ENCODE measurements at regions not wholly inside any gene's neighbourhood (a gene's known extent, or its start where the extent isn't known, plus 50 kb on each side); places are given as distances from the start of the nearest gene placed in this dataset.
A peak's percentile ranks its signal among the peaks of the same experiment; 100 is the strongest.

DNA sequence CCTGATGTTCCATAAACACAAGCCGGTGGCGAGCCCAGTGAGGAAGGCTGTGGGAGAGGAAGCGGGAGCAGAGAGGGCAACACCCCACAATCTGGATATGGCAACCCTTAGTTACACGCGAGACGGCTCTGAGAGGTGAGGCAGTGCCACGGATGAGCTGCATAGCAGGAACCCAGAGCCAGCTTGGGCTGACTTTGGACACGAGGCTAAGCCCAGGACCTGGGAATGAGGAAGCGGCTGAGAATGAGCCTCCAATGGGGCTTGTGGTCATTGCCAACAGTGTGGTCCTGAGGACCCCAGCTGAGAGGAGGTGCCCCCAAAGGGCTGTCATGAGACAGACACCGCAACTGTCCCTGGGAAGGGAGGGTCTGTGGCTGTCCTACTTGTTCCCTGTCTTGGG lies 160.0 kb upstream of the SMIM23 start:
- no peak for DNase-seq

DNA sequence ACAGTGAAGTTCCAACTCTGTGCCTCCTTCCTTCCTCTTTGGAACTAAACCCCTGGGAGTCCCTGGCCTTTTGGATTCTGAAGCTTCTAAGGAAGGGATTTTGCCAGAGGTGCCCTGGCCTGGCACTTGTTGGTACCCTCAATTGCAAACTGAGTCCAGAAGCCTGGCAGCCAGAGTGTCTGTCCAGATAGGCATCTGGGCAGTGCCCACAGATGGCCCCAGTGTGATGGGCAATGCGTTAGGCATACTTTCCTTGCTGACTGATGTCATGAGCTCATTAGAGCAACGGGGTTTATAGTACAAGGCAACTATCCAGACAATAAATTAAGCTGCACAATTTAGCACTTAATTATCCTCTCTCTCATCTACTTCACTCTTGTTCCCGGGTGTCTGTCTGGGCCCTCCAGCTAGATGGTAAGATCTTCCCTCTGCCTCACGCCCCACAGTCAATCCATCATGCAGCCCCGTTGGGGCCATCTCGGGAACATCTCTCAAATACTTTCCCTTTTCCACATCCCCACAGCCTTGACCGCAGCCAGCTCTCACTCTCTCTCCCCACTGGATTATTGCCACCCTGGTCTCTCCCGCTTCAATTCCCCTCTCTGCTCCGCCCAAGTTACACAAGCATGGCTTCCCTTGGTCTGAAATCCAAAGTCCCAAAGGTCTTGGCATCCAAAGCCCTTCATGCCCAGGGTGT lies 157.5 kb upstream of the SMIM23 start:
- DNase-seq = no peak

DNA sequence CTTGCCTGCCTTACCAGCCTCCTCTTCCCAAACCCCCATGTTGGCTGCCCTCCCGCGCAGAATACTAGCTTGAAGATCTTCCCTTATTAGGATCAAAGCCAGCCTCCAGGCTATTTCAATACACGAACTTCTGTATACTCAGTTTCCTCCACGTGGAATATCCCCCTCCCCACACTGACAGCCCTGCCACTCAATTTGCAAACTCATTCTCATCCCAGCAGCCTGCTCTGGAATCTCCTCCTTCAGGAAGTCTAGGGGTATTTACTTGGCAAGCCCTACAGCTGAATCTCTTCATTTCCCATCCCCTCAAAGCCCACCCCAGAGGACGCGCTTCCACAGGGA lies 157.0 kb upstream of the SMIM23 start:
- no peak for DNase-seq

DNA sequence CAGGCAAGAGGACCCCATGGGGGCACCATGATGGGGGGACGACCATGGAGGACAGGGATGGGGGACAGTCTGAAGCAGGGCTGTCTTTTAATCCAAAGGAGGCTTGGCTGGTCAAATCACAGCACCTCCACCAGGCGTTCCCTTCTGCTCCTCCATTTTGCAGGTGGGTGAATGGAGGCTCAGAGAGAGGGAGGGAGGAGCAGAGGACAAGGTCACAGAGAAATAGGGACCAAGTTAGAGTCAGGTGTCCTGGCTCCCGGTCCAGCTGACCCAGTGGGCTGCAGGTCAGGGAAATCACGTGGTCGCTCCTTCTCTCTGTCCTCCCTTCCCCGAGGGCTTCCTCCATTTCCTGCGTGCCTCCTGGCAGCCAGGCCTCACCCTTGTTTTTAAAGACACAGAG lies 156.4 kb upstream of the SMIM23 start:
- DNase-seq = no peak

DNA sequence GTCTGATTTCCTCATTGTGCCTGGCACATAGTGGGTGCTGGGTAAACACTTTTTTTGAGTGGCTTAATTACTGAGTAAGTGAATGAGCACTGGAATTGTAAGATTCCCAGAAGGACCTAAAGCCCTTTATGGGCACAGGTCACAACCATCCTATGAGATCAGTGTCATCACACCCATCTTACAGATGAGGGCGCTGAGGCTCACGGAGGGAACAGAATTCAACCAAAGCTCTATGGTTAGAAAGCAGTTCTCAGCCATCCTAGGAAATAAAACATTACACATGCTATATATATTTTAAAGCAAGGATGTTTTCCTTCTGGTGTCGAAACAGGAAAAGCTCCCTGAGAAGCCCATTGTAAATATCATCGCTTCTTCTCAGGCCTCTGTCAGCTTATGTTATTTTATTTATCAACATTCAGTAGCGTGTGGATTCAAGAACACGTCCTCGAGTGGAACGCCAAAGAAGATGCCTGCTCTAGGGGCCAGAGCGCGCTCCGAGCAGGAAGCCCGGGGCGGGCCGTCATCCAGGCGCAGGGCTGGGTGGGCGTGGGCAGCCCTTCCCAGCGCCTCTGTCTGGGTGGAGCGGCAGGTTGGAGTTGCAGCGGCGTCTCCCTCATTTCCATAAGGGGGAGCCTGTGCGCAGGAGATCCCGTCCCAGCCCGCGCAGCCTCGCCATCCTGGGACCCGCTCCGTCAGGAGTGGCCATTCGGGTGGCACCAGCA lies 155.8 kb upstream of the SMIM23 start:
- peak in 8 of 58 donors; percentile 4 to 30 (median 18) for DNase-seq

DNA sequence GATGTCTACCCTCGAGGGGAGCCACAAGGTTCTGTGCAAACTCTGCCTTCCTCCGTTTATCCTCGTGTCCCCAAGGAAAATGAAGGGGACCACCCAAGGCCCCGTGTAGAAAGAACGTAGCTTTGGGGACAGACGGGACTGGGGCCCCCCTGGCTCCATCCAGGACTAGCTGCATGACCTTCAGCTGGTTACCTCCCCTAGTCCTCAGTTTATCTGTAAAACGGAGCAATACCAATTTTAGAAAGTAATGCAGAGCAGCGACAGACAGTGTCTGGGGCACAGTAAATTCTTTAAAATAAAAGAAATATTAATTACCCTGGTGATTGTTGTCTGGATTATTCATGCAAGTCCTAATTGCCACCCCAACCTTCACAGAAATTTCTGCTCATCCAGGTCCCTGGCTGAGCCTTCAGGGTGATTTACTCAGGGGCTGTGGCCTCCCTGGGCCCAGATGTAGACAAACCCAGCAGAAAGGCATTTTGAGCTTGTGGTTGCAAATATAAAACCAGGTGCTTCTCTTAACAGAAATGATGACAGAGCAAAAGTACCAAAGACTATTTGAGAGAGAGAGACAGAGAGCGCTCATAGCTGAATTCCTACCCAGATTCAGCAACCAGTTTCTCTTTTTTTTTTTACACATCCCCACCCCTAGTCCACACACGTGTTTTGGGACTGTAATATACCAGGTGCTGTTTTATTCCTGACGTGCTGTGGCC lies 155.1 kb upstream of the SMIM23 start:
- no peak for DNase-seq

DNA sequence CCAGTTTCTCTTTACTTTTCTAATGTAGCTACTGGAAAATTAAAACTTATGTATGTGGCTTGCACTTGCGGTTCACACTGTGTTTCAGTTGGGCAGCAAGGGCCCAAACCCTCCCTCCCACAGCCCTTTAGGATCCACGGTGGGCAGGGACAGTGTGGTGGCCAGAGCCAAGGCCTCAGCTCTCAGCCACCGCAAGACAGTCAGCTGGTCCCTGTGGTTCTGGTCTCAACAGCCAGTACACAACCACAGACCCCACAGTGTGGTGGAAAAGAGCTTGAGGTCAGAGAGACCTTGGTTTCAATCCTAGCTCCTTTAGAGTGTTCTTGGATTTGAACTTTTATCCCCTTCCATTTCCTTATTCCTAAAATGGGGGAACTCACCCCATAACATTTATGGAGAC lies 153.0 kb upstream of the SMIM23 start:
- no peak for DNase-seq

DNA sequence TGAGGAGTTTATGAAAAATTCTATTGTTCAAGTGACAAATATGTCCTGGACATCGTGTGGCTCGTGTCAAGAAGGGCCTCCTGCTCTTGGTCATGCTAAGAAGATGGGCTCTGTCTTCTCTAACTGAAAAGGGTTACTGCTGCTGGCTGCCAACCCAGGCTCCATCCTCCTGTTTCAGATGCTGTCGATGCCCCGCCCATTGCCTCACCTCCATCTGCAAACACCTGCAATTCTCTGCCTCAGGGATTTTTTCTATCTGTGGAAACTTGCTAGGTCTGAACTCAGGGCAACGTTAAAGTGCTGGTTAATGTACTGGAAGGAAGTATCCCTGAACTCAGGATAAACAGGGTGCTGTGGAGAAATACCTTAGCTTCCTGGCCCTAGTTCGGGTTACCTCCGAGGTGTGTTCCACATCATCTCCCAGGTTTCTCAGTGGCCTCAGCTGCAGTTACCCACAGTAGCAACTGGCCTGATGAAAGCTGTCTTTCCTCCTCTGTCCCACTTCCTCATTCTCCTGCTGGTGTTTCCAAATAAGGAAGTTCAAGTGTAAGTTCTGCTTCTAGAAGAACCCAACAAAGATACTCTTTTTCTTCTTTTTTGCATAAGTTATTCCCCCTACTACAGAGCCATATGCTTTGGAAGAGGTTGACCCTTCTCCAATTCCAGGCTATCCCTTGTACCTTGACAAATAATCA lies 151.7 kb upstream of the SMIM23 start:
- no peak for DNase-seq

DNA sequence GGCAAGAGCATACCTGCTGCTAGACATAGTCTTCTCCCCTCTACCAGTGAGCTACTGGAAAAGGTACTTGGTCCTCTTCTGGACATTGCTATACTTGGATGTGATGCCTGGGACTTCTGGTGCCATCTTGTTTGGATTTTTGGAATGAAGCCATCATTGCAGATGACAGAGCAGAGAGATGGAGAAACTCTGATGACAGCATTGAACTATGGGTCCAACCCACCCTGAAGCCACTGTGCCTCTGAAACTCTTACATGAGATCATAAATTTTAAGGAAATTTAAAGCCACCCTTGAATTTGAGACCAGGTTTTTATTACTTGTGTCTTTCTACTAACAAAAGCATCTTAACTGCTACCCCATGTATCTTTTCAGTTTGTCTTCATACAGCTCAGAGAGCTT lies 151.1 kb upstream of the SMIM23 start:
- DNase-seq = no peak

DNA sequence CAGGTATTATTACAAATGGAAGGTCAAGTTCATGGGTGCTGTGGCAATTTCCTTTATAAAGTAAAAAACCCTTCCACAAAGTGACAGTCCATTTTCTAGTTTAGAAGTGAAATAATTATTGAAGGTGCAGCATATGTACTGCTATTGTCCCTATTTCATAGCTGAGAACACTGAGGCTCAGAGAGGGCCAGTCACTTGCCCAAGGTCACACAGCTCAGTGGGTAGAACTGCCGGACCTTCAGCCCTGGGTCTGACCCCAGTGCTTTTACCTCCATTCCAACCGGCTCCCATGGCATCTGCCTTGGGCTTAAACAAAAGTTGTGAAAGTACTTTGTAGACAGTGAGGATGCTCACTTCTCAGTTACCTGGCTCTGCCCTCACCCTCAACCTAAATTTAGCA lies 150.6 kb upstream of the SMIM23 start:
- no peak for DNase-seq

DNA sequence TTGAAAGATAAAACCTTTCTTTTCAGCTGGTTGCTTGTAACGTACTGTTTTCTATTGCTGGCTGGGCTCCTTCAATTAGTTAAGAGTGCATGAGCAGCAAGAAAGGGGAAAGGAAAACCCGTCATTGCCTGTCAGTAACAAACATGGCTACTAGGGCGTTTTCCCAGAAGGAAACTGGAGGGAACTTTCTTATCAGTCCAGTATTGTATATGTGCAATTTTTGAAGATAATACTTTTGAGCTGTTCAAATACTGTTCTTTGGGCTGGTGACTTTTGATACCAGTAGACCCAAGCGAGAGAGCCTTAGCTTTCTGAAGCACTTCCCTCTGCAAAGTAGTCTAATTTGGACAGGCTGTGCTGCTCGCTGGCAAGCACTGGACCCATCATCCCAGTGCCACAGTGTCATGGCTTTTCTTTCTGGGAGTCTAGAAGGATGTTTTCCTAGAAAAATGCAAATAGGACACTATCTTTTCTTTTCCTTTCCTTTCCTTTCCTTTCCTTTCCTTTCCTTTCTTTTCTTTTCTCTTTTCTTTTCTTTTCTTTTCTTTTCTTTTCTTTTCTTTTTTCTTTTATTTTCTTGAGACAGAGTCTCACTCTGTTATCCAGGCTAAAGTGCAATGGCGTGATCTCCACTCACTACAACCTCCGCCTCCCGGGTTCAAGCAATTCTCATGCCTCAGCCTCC lies 149.9 kb upstream of the SMIM23 start:
- DNase-seq = no peak

DNA sequence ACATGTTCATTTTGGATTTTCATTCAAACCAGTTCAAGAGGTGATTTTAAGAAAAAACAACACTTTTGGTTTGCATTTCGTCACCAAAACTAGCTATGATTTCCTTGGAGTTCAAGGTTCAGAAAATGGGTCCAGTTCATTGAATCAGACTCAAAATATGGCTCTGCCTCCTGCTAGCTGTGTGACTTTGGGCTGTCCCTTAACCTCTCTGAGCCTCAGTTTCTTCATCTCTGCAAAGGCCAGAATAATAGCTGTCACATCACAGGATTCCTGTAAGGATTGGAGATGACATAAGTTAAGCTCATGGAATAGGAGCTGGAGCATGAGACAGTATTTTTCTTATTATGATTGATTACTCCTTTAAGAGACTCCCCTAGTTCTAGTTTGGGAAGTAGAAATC lies 147.8 kb upstream of the SMIM23 start:
- DNase-seq = no peak

DNA sequence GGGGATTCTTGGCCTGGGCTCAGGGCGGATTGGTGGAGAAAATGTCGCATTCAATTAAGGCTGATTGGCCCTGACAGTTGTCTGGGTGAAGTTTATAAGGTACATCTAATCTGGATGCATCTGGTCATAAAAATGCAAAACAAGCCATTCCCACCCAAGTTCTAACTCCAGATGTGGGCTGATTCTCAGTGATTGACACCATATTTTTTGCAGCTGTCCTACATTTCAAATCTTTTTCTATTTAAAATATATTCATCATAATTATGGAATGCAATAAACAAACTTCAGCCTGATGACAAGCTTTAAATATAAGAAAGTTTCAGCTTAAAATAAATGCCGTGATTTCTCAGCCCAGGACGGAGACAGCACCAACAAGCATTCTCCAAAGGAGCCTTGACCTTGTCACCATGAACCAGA lies 146.4 kb upstream of the SMIM23 start:
- DNase-seq = no peak

DNA sequence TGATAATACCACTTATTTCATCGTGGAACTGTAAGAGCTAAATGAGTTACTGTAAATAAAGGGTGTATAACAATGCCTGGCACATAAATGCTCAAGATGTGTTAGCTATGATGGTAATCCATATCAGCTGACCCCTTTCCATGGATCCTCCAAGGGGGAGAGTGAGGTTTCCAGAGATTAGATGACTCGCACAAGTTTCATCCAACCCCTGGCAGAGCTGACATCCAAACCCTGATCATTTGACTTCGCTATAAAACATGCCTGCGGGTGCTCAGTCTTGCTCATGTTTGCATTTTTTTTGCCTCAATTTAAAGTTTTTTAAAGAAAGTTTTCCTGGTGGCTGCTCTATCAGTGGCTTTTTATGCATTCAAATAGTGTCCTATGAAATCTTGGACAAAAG lies 145.7 kb upstream of the SMIM23 start:
- no peak for DNase-seq

DNA sequence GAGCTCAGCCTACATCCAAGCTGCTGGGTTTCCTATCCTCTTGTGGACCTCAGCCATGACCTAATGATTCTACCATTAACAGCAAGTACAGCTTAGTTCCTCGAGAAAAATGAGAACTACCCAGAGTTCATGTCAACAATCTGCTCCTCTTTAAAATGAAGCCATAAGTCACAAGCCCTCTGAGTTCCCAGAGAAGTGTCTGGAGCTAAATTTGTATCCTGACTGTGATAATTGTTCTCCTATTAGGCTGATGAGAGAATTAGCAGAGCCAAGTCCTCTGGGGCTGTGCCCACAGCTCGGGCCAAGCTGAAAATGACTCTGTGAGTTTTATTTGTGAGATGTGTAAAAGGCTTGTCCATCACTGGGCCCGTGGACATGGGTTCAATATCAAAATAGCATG lies 145.1 kb upstream of the SMIM23 start:
- DNase-seq = no peak

DNA sequence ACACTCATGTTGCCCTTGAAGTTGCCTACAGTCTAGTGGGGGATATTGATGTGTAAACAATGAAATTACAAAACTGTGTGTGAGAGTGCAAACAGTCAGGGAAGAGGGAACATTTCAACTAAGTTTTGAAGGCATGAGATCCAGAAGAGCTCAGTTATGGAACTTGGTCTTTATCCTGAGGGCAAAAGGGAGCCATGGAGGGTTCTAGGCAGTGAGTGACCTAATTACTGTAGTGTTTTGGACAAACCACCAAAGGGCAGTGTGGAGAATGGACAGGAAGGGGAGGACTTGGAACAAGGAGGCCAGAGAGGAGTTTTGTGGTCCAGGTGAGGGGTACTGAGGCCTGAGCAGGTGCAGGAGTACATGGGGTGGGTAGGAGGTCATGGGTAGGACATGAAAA lies 143.7 kb upstream of the SMIM23 start:
- DNase-seq = no peak

DNA sequence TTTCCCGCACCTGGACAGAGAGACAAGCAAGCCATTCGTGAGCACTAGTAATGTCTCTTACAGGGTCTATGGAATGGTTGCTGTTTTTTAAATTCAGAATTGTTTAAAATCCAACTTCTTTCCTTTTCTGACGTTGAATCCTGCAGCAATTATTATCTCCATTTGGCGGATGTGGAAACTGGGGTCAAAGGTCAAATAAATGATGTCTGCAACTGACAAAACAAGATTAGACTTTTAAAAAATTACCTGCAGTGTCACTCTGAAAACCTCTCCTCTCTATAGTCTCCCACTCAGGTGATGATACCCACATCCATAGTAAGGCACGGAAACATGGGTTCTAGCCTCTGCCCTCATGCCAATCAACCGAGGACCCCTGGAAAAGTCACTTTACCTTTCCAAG lies 142.7 kb upstream of the SMIM23 start:
- DNase-seq = no peak

DNA sequence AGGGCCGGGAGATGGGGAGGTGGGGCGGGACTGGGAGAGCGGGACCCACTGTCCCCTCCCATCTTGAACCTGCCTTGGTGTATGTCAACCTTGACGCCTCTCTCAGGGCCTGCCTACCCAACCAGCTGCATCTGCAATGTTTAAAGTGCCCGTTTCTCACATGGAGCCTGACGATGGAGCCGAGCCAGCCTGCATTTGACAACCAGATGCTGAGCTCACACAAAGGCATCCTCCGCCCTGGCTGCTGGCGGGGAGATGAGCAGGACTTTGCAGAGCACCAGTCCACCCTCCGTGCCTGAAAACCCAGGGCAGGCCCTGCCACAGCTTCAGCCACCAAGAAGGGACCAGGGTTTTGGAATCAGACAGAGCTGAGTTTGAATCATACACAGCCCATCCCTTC lies 141.1 kb upstream of the SMIM23 start:
- DNase-seq = peak in 41 of 58 donors; percentile 4 to 77 (median 38)

DNA sequence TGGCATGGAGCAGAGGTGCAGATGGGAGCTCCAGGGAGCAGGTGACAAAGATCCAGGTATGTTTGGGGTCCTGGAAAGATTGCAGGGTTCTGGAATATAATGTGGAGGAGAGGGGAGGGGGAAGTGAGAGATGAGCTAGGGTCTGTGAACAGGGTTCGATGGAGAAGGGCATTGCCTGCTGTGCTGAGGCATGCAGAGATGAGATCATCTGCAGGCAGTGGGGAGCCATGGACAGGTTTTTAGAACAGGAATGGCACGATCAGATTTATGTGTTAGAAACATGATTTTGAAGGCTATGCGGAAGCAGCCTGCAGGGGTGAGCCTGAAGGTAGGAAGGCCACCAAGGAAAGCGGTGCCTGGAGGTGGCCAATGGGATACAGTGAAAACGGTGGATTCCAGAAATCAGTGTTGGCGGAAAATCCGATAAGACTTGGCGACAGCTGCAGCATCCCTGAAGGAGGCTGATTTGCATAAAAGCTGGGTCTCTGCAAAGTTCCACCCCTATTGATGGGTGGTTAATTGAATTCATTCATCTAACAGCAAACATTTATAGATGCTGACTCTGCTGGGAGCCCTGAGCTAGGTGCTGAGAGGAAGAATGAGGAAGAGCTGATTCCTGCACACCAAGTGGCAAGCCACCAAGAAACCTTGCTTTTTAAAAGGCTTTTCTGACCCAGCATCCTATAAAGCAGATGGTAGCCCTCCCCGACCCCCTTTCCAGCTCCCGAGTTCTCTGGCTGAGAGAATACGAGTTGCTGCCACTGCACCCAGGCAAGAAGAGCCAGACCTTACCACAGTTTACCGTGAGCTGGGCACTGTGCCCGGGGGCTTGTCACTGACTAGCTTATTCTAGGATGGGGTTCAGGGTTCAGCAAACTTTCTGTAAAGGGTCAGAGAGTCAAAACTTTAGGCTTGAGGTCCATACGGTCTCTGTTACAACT lies 139.2 kb upstream of the SMIM23 start:
- no peak for DNase-seq
